HG02610 (cell line): ENCODE measurements at regions not wholly inside any gene's neighbourhood (a gene's known extent, or its start where the extent isn't known, plus 50 kb on each side); places are given as distances from the start of the nearest gene placed in this dataset.

ENCODE experiments used
- ATAC-seq: cut with Tn5 transposase; IDR thresholded peaks from one replicate; pipeline ENCODE4 v1.9.1; 2021; ENCODE audit warnings: mild to moderate bottlenecking, moderate library complexity; ENCODE audit not compliant: unreplicated experiment

- no peak for ATAC-seq
Measured at GRCh38 chr5:73344835-73345234, 103.7 kb downstream of the FOXD1 start.

- no peak for ATAC-seq
Measured at GRCh38 chr5:73339711-73340110, 108.9 kb downstream of the FOXD1 start.

GRCh38 chr5:73339051-73339575, 109.5 kb downstream of the FOXD1 start:
- ATAC-seq = no peak

DNA sequence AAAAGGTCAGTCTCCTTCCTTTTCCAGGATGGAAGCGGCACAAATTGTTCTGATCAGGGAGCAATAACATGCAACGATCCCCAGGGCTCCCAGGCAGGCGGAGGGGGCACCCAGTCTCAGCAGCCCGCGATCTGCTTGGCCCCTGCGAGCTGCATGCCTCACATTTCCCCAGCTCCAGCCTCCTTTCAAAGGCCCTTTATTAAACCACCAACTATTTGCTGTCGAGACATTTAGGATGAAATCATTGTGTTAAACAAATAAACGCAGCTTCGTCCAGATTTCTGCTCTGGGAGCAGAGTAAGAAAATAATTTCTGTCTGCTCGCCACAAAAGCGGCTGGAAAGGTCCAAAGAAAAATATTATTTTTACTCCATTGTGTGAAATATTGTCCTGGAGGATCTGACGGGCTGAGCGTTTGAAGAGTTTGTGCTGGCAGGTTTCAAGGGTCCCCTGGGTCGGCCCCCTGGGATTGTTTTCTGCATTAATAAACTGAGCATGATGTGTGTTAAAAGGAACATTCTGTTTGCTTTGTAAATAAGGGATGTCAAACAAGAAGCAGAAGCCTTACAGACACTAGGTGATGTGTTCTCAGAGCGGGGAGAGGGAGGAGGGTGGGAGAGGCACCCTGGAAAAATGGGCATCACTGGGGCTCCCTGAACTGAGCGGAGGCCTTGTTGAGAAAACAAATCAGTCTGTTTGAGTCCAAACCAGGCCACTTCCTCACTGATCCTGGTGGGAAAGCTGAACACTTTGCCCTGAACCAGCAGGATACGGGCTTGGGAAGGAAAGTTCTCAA, 110.1 kb downstream of the FOXD1 start:
- no peak for ATAC-seq

DNA sequence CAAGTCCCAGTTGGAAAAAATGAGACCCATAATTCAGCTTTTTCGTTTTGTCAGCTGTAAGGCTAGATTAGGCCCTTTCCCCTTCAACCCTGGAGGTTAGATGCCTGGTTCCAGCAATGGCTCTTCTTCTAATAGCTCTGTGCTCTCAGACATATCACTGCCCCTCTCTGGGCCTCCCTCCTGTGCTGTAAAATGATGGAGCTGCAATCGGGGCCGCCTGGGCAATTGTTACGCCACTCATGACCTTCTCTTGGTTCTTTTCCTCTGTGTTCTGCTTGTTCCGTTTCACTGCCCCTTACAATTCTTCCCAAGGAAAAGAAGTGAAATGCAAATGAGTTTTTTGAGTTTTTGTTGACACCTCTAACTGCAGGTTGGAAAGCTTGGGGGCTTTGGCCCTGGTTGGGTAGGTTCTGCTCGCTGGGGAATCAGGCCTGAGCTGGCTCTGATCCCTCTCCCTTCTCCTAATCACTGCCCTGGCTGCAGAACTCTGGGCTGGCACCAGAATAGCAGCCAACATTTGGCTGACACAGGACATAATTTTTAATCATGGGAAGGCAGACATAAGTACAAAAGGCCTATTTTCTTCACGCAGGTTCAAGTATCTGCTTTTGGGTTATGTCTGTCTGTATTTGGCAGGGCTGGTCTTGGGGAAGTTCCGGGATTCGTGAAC, 110.9 kb downstream of the FOXD1 start:
- ATAC-seq = no peak

DNA sequence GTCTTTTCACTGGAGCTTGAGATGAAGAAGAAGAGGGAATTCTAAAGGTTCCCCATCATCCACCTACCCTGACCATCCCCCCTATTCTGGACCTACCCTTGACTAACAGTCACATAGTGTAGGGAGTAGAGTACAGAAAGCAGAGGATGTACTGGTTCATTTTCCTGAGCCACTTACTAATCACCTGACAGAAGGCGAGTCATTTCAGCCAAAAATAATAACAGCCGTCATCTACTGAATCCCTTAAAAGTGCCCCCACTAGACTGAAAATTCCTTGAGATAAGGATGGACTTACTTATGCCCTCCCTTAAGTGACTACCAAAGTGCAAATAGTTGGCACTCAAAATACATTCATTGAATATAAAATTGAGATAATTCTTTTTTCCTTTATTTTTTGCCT, 112.2 kb downstream of the FOXD1 start:
- ATAC-seq = no peak

DNA sequence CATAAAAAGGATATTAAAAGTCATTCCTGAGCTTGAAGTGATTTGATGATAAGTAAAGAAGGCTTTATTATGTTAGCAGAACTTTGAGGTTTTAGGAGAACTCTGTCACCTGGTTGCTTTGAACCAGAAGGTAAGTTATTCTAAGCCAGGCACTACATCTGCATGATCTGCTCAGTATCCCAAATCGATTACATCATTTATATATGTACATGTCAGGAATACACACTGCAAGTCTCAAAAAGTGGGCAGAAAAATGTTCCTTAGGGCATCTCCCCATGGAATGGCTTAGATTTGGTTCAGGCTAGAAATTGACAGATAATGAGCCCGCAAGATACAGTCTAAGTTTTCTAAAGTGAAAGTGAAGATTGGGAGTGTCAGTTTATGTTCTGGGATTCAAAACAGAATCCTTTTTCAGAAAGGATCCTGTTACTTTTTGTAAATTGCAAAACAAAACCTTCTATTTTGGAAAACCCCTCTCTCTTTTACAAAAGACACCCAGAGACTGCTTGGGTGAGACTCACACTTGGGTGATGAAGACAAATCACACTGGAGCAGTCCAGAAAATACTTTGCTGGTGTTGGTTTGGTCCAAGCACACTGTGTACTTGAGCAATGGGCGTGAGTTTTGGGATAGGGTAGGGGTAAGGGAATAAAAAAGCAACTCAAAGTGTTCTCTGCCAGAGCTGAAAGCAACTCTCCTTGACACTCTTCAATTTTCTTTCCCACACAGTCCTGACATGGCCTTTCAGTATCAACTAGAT, 114.5 kb downstream of the FOXD1 start:
- no peak for ATAC-seq

GRCh38 chr5:73330613-73331012, 118.0 kb downstream of the FOXD1 start:
- no peak for ATAC-seq

DNA sequence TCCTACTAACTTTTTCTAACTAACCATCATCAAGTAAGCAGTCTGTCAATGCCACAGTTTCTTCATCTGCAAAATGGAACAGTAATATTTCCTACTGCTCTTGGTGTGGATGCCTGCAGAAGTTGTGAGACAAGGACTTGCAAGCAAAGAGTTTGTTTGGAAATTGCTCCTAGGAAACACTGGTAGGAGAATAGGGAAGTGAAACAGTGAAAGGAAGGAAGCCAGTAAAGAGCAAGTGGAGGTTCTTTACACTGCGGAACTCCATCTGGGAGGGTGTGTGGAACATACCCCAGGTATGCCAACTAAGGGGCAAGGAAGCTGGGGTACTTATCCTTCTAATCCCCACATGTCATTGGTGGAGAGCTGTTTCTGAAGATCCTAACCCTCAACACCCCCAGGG, 119.9 kb downstream of the FOXD1 start:
- ATAC-seq = no peak

- no peak for ATAC-seq
Measured at GRCh38 chr5:73327908-73328455, 120.6 kb downstream of the FOXD1 start.

DNA sequence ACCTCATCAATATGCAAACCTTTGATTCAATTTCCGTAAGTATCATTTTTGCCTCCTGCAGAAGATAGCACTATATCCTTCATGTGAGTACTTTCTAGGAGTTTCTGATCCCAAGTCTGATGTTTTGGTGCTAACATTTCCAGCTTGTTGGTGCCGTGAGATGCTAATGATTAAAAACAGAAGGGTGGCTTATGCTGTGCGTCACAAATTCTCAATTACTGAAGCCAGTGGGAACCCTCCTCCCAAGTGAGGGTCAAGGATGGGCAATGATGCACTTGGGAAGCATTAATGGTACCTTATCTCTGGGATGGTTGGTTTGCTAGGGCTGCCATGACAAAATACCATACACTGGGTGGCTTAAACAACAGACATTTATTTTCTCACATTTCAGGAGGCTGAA, 123.0 kb downstream of the FOXD1 start:
- ATAC-seq = no peak

DNA sequence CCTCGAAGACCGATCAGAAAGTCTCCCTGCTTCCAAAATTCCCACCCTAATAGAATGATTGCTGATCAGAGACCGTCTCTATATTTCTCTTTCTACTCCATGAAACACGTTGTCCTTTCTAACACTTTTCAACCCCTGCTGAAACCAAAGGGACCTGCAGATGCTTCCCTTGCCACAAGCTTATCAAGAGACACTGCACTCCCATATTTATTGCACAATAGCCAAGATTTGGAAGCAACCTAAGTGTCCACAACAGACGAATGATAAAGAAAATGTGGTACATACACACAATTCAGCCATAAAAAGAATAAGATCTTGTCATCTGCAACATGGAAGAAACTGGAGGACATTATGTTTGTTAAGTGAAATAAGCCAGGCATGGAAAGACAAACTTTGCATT, 125.1 kb downstream of the FOXD1 start:
- ATAC-seq = no peak

GRCh38 chr5:73322437-73323076, 126.0 kb downstream of the FOXD1 start:
- no peak for ATAC-seq

DNA sequence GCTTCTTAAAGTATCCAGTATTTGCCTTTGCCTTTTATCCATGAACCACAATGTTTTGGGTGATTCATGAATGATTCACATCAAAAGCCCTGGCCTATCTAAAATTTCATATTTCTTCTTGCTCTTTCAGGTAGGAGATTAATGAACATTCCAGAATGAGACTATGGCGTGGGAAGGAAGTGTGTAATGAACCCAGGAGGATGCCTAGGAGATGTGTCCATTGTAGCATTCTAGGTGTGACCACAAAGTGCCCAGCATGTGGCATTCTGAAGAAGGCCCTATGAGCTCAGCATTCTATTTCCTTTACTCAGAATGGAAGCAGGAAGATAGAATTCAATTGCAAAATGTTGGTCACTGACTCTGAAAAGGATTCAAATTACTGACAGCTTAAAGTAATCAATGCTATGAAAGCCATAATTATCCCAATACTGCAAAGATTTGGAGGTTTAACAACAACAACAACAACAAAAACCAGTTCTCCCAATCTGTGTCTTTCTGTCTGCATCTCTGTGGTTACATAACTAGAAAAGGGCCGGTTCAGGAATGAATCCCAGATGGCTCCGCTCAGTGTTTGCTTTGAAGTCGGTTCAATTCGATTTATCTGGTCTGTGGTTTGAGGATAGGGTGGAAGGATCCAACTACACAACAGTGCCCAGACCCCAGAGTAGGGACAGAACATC, 126.7 kb downstream of the FOXD1 start:
- ATAC-seq = no peak

- no peak for ATAC-seq
Measured at GRCh38 chr5:73319036-73319435, 129.5 kb downstream of the FOXD1 start.

DNA sequence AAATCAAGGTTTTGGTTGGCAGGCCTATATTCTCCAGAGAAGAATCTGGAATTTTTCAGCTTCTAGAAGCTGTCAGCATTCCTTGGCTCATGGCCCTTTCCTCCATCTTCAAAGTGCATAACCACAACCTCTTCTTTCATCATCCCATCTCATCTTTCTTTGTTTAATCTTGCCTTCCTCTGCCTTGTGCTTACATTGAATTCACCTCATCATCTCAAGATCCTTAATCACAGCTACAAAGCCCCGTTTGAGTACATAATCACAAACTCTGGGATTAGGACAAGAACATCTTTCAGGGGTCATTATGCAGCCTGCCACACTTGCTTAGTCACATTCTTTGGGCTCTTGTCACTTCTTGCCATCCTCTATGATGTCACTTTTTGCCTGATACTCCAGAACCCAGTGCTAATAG, 130.3 kb downstream of the FOXD1 start:
- ATAC-seq = no peak

DNA sequence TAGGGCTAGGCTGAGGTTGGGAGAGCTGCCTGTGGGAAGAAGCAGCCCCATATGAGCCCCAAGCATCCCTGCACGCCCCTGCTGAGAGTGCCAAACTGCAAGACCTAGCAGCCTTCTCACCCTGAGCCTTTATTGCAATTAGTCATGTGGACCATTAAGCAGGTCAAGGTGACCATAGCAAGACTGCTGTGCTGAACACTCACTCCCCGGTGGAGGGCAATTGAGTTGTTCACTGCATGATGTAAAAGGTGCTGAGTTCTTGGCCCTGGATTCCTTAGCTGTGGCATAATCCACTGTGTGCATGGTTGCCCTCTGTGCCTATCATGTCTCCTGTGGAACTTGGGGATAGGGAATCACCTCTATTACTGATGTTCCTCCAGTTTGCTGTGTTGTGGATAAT, 131.1 kb downstream of the FOXD1 start:
- ATAC-seq = no peak

- ATAC-seq = no peak
Measured at GRCh38 chr5:73314395-73315257, 134.0 kb downstream of the FOXD1 start.

GRCh38 chr5:73312872-73313510, 135.6 kb downstream of the FOXD1 start:
- ATAC-seq = no peak
